ENCODE measurements at regions not wholly inside any gene's neighbourhood (a gene's known extent, or its start where the extent isn't known, plus 50 kb on each side); places are given as distances from the start of the nearest gene placed in this dataset.

- H3K4me3 Mint-ChIP-seq = peak overlapping the region; percentile 14
Measured at GRCh38 chr11:128055576-128056217, 531.7 kb downstream of the ETS1 start.

More at GRCh38 chr11:128055576-128056217, 531.7 kb downstream of the ETS1 start:
- no peaks in the 10 kb centered on the region for H3K9me3 Mint-ChIP-seq (ENCODE audit: insufficient read depth)
- WGBS (ENCODE audit: insufficient coverage) = no CpG with 5 or more reads among the region's 3 CpGs
- no peak overlapping the region for H3K27ac ChIP-seq (ENCODE audit: low read length in 2 of 2)
- intact Hi-C loops (cut with micrococcal nuclease) = no loop called here
- no peak overlapping the region for H3K9ac ChIP-seq (ENCODE audit: low read length)
- ChIA-PET CTCF (interaction anchor here (1.4 kb wide), 1 partner anchor 24 kb away, joined by 3 read pairs; no protein-coding TSS in a partner anchor), POLR2A (no interaction called here)
- no peaks in the 10 kb centered on the region for H3K79me2 ChIP-seq (ENCODE audit: control insufficient read depth, insufficient read depth, low read length)
- no peak for ATAC-seq (ENCODE audit: low read depth)
- H3K4me2 ChIP-seq (replicated peaks; ENCODE audit: low read depth, low read length, poor library complexity, severe bottlenecking) = no peak overlapping the region
- H3K4me1 Mint-ChIP-seq = peaks cover 30% of the 10 kb centered on the region
- H3K27me3 ChIP-seq (replicated peaks in 1 of 4; ENCODE audit: control extremely low read depth in 1 of 4, control insufficient read depth in 3 of 4, insufficient read depth in 4 of 4, low read length in 3 of 4) = peaks cover 0 to 3% (median 0%) of the 10 kb centered on the region in 4 experiments
- no peak for DNase-seq
- H3K27ac Mint-ChIP-seq = no peak overlapping the region
- TF ChIP-seq EZH2 (IDR thresholded peaks at IDR 0.05; ENCODE audit: borderline replicate concordance, insufficient read depth, low read depth, low read length, poor library complexity, severe bottlenecking) (no peak), CTCF (IDR thresholded peaks at IDR 0.05) (no peak)
- H4K20me1 ChIP-seq (ENCODE audit: control insufficient read depth, insufficient read depth, low read length, poor library complexity, severe bottlenecking) = no peaks in the 10 kb centered on the region
- peaks cover 3% of the 10 kb centered on the region for H3K27me3 Mint-ChIP-seq
- H3K9me3 ChIP-seq (ENCODE audit: control extremely low read depth in 1 of 3, control insufficient read depth in 2 of 3, insufficient read depth in 1 of 3, low read length in 2 of 3) = no peaks in the 10 kb centered on the region
- H3K36me3 ChIP-seq (replicated peaks in 1 of 2; ENCODE audit: control extremely low read depth in 1 of 2, control insufficient read depth in 1 of 2, extremely low read depth in 1 of 2, insufficient read depth in 2 of 2, low read length in 1 of 2) = no peaks in the 10 kb centered on the region
- no peak overlapping the region for H3K4me3 ChIP-seq (ENCODE audit: control extremely low read depth in 1 of 5, extremely low read depth in 1 of 5, insufficient read depth in 1 of 5, low read depth in 2 of 5, low read length in 4 of 5)
- peaks cover 16 to 25% of the 10 kb centered on the region in 2 donors for H3K4me1 ChIP-seq (ENCODE audit: control insufficient read depth in 2 of 2, insufficient read depth in 2 of 2, low read length in 2 of 2)
- no peak overlapping the region for H2AFZ ChIP-seq (ENCODE audit: insufficient read depth, low read depth, low read length, poor library complexity, severe bottlenecking)

All from B cell (primary cell).